GM19193 (cell line): ENCODE measurements at regions not wholly inside any gene's neighbourhood (a gene's known extent, or its start where the extent isn't known, plus 50 kb on each side); places are given as distances from the start of the nearest gene placed in this dataset.

ENCODE experiments used
- POLR2A ChIP-seq: IDR thresholded peaks from 4 replicates; pipeline ENCODE4 v1.6.1; 2011; ENCODE audit not compliant: insufficient read depth, insufficient read length; ENCODE audit errors: extremely low read depth

DNA sequence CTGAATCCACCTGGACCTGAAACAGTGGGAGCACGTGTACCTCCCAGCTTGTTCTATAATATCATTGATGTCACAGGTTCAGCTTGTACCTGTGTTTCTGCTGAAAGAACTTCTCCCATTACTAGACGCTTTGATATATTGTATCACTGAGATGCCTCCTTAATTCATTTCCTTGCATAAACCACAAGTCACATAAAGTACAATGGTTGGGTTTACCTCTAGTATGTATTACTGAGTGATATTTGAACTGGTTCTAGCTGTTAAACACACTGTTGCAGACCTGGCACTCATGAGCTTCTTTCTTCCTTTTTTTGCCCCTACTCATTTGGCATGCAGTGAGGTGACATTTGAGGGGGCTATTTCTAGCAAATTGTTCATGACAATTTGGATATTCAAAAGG is 106.6 kb upstream of the KLF14 start:
- no peak for TF ChIP-seq POLR2A

DNA sequence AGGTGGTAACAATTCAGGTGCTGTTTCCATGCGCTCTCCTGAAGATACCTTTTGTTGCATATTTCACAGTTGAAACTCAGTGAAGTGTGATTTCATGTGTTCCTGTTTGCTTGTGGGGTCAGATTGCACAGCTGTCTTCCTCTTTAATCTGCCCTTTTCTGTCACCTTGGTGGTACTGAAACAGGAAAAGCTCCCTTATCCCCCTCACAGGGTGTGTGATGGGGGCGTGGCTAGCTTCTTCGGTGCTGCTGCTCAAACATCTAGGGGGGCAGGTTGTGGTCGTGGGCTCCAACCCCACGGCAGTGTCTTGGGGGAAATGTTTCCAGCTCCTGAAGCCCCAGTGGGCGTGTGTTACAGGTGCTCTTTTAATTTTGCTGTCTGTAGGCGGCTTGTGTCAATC is 107.4 kb upstream of the KLF14 start:
- no peak for TF ChIP-seq POLR2A

DNA sequence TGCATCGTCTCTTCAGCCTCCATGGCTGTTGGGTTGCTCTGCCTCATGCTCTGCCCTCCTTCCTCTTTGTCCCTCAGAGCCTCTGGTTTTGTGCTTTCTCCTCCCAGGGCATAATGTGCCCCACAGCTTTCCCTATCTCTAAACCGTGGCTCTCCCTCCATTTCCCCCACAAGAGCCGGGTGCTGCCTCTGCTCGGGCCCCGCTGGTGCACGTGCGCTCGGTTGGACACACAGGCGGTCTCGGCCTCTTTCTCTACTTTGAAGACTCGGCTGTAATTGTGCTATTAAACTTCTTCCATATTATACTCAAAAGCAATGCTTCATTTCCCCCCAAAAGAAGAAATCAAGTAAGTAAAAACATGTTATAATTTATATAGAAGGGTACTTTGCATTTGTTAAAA is 109.7 kb upstream of the KLF14 start:
- no peak for TF ChIP-seq POLR2A

DNA sequence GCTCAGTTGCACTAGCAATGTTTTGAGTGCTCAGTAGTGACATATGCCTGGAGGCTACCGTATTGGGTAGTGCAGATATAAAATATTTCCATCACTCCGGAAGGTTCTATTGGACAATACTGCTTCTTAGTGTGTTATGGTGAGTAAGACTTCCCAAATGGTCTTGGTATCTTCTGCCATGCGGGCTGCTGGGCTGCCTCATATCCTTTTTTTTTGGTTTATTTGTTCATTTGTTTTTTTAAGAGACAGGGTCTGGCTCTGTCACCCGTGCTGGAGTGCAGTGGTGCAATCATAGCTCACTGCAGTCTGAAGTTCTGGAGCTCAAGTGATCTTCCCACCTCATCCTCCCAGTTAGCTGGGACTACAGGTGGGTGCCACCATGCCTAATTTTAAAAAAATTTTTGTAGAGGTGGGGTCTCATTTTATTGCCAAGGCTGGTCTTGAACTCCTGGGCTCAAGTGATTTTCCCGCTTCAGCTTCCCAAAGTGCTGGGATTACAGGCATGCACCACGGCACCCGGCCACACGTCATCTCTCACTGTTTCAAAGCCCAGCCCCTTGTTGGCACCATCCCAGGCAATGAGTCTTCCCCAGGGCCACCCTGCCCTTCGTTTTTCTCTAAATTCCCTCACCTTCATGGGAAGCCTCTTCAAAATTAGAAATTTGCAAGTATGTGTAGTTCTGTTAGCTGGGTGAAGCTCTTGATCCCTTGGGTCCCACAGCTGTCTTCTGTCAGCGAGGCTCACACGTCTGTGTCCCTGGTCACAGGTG is 111.0 kb upstream of the KLF14 start:
- no peak for TF ChIP-seq POLR2A

DNA sequence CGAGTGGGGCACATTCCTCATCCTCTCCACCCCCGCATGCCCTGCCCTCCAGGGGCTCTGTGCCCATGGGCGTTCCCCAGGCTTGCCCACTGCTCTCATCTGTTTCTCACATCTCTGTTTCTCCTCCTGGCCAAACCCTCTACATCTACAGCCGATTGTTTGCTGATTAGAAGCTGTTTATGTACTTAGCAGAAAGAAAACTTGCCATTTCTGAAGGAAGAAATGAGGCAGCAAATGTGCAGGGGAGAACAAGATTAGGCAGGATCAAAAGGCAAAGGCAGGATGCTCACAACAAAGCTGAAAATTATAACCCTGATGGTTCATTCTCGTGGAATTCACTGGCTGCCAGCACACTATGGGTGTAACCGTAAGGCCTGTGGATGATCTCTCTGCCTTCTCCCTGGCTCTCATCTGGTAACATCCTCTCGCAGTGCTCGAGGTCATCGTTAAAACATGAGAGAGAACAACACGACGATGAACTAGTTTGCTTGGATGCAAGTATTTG is 111.6 kb upstream of the KLF14 start:
- TF ChIP-seq POLR2A: no peak

DNA sequence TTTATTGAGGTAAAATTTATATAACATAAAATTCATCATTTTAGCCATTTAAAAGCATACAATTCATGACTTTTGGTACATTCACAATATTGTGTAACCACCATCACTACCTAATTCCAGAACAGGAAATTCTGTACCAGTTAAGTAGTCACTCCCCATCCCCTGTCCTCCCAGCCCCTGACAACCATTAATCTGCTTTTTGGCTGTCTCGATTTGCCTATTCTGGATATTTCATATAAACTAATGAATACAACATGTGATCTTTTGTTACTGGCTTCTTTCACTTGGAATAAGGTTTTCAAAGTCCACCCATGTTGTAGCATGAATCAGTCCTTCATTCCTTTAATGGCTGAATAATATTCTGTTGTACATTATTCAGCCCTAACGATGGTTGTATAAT is 115.6 kb upstream of the KLF14 start:
- no peak for TF ChIP-seq POLR2A

DNA sequence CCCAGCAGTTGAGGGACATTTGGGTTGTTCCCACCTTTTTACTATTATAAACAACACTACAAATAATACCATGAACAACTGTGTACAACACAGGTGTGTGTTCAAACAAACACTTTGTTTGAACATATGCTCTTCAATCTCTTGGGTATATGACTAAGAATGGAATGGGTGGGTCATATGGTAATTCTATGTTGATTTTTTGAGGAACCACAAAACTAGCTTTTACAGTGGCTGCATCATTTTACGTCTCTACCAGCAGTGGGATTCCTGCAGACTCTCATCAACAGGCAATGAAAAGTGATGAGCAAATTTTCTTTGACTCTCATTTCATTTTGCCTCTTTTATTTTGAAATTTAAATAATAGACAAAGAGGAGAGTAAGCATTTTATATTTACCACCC is 116.9 kb upstream of the KLF14 start:
- TF ChIP-seq POLR2A: no peak

DNA sequence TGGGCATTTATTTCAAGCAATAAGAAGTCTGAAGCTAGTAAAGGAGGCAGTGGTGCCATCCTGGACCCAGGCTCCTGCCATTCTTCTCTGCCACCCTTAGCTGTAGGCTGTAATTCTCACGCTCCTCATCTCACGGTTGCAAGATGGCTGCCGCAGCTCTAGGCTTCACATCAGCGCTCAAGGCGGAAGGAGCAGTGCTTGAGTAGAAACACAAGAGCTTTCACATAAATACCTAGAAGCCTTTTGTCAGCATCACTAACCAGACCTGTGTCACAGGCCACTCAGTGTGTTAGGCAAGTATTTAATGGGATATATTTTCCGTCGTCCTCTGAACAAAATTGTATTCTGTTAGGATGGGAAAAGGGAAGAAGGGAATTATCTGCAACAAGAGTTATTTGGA is 118.9 kb upstream of the KLF14 start:
- TF ChIP-seq POLR2A: no peak

DNA sequence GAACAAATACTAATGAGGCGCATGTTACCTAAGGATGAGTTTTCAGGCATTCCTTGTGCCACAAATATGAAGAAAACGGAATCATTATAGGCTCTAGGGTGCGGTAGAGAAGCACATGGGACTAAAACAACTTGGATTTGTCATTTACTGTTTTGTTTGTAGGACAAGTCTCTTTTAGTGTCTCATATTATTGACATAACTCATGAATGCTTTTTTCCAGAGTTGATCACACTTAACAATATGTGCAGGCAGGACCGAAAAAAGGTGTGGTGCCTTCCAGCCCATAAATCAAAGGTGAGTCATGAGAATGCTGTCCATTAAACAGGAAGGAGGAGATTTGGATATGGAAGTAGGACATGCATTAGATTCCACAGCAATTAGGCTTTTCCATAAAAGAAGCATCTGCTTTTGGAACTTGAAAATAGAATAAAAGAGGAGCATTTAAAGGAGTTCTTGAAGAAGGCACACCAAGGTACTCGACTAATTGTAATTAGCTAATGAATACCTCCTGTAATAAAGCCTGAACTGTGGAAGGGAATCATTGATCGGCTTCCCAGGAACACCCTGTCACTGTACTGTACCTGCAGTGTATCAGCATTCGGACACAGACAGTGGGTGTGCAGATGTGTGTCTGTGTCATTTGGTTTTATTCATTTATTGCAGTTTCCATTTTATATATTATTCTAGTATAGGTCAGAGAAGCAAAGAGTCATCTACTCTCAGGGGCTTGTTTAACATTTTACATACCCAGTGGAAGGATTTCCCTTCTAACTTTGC is 119.7 kb upstream of the KLF14 start:
- TF ChIP-seq POLR2A: no peak

DNA sequence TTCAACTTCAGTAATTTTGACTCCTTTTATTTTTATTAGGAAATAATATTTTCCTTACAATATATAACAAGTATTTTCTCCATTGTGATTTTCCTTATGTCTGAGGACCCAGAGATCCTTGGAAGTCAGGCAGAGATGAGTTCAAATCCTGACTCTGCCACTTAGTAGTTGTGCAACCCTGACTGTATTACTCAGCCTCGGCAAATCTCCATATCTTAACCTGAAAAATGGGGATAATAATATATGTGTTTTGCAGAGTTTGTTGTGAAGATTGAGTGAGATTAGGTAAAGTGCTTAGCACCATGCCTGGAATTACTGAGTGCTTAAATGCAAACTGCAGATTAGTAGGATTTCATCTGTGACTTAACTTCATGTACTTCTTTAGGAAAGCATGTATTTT is 120.5 kb upstream of the KLF14 start:
- TF ChIP-seq POLR2A: no peak

DNA sequence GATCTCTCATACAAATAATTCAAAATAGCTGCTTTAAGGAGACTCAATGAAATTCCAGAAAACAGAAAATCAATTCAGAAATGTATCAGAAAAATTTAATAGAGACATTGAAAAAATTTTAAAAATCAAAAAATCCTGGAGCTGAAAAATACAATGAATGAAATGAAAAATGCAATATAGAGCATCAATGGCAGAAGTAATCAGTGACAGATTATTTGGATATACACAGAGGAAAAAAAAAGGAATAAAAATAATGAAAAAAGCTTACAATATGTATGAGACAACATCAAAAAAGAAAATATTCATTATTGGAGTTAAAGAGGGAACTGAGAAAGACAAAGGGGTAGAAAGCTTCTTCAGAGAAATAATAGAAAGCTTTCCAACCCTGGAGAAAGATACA is 122.9 kb upstream of the KLF14 start:
- no peak for TF ChIP-seq POLR2A

DNA sequence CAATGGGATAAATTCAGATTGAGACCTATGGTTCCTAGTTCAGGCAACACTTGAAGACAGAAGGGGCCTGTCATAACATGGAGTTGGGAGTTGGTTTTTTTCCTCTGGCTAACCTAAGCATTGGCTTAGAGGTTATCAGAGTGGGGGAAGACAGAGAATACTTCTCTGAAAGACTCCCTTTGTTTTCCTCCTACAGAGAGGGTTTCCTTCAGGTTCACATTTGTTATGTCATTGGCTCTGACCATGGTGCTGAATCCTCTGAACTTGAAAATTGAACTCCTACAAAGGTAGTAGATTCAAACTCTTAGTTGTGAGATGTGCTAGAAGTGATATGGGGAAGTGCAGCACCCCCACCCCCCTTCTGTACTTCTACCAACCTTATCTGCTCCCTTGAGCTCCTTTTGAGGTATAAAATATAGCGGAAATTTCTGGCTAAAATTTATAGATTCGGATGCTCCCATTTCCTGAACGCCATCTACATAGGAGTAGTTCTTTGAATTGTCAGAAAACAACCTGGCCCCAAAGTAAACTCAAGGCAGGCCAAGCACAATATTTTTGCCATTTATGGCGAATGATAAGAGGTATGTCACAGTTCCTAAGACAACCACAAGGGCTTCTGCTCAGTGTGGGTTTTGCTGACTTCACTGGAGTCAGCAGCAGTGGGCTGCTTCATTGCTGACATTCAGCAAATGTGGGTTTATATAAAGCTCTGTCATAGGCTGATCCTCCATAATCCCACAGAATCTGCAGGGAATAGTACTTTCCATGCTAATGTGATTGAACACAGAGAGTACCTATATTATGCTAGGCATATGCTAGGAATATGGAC is 131.6 kb upstream of the KLF14 start:
- no peak for TF ChIP-seq POLR2A

DNA sequence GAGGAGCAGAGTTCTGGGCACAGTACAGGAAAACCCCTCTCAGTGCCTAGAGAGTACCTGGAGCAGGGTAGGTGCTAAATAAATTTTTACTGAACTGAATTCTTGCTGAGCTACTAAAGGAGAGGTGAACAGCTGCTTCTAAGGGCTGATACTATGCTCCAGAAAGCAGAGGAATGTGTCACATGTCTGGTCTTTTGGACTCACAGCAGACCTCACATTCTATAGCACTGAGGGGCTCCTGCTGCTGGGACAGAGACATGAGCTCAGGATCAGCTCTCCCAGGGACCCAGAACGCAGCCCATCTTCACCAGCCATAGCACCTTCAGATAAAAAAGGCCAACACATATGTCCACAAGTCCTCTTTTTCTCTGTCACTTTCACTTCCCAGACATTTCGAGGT is 133.0 kb upstream of the KLF14 start:
- TF ChIP-seq POLR2A: no peak

DNA sequence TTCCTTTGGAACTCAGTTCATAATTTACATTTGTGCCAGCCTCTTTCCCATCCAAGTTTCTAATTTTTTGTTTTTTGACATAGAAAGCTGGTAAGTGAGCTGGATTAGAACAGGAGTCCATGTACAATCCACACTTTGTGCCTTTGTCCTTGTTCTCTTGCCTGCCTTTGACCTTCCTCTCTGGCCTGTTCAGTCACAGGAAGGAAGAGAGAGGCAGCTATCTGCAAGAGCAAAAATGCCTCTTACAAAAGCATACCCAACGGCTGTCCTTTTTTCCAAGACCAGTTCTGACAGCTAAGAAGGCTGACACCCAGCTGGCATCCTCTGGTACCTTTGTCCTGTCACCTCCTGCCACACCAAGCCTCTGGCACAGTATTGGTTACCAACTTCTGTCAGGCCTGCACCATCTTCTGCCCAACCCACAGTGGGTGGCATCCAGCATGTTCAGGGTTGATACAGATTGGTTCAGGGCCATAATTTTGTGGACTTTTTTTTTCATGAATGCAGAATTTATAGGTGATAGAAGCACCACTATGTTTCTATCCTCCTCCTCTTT is 133.7 kb upstream of the KLF14 start:
- no peak for TF ChIP-seq POLR2A

DNA sequence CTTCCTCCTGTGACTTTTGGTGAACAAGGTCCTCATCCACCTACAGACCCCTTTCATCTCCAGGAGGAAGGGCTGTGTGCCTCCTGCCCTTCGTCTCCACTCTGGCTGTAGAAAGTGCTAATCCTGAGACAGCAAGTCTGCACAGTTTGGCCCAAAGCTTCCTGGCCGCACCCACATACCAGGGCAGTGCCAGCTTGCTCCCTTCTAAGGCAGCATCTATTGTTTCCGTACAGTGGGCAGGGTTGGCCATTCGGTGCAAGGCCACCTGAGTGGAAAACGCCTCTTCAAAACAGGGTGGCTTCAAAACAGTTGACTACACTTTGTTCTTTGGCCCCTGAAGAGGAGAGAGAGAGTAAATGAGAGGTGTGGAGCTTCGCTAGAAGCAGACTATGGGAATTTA is 134.1 kb upstream of the KLF14 start:
- no peak for TF ChIP-seq POLR2A
